ENCODE measurements at regions not wholly inside any gene's neighbourhood (a gene's known extent, or its start where the extent isn't known, plus 50 kb on each side); places are given as distances from the start of the nearest gene placed in this dataset.
"Not testable (repeated sequence)": the region's sequence is repeated elsewhere in the genome, so short reads cannot be mapped to it uniquely, and the experiment has no call there.

- TF ChIP-seq, protein P1, sequence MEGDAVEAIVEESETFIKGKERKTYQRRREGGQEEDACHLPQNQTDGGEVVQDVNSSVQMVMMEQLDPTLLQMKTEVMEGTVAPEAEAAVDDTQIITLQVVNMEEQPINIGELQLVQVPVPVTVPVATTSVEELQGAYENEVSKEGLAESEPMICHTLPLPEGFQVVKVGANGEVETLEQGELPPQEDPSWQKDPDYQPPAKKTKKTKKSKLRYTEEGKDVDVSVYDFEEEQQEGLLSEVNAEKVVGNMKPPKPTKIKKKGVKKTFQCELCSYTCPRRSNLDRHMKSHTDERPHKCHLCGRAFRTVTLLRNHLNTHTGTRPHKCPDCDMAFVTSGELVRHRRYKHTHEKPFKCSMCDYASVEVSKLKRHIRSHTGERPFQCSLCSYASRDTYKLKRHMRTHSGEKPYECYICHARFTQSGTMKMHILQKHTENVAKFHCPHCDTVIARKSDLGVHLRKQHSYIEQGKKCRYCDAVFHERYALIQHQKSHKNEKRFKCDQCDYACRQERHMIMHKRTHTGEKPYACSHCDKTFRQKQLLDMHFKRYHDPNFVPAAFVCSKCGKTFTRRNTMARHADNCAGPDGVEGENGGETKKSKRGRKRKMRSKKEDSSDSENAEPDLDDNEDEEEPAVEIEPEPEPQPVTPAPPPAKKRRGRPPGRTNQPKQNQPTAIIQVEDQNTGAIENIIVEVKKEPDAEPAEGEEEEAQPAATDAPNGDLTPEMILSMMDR (IDR thresholded peaks at IDR 0.05; ENCODE audit: insufficient read depth, low read length, missing control alignments) = no peak
- ChIA-PET CTCF (no interaction called here), POLR2A (no interaction called here)
- H3K4me3 ChIP-seq (ENCODE audit: low read depth, low read length) = no peak overlapping the region
- no peak for DNase-seq (ENCODE audit: low read depth, low spot score)
Measured at GRCh38 chr13:80707000-80707983, 366.4 kb upstream of the SPRY2 start.

- ChIA-PET CTCF (no interaction called here), POLR2A (no interaction called here)
- H3K4me3 ChIP-seq (ENCODE audit: low read depth, low read length) = no peak overlapping the region
- no peak for DNase-seq (ENCODE audit: low read depth, low spot score)
- TF ChIP-seq, protein P1 (IDR thresholded peaks at IDR 0.05; ENCODE audit: insufficient read depth, low read length, missing control alignments) = no peak
Measured at GRCh38 chr13:80706164-80706471, 365.2 kb upstream of the SPRY2 start.

DNA sequence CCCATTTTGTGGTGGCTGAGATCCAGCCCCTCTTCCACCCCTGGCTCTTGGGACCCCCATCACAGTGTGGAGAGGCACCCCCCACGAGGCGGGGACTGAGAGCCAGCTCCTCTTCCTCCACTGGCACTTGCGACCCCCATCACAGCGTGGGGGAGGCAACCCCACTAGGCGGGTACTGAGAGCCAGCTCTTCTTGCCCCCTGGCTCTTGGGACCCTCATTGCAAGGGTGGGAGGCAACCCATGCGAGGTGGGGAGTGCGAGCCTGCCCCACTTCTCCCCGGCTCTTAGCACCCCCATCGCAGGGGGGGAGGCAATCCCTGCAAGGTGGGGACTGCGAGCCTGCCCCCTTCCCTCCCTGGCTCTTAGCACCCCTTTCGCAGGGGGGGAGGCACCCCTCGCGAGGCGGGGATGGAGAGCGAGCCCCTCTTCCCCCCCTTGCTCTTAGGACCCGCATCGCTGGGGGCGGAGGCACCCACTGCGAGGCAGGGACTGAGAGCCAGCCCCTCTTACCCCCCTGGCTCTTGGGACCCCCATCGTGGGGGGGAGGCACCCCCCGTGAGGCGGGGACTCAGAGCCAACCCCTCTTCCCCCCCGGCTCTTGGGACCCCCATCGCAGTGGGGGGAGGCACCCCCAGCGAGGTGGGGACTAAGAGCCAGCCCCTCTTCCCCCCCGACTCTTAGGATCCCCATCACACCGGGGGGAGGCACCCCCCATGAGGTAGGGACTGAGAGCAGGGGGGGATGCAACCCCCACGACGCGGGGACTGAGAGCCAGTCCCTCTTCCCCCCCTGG, 364.6 kb upstream of the SPRY2 start:
- TF ChIP-seq, protein P1 (IDR thresholded peaks at IDR 0.05; ENCODE audit: insufficient read depth, low read length, missing control alignments) = no peak
- no peak for DNase-seq (ENCODE audit: low read depth, low spot score)
- POLR2A ChIA-PET = no interaction called here
- CTCF ChIA-PET = no interaction called here
- no peak overlapping the region for H3K4me3 ChIP-seq (ENCODE audit: low read depth, low read length)

DNA sequence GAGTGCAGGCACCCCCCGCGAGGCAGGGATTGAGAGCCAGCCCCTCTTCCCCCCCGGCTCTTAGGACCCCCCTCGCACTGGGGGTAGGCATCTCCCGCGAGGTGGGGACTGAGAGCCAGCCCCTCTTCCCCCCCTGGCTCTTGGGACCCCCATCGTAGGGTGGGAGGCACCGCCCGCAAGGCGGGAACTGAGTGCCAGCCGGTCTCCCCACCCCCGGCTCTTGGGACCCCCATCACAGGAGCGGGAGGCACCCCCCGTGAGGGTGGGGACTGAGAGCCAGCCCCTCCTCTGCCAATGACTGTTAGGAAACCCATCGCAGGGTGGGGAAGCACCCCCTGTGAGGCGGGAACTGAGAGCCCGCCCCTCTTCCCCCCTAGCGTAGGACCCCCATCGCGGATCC, 363.4 kb upstream of the SPRY2 start:
- no peak overlapping the region for H3K4me3 ChIP-seq (ENCODE audit: low read depth, low read length)
- CTCF ChIA-PET = no interaction called here
- DNase-seq (ENCODE audit: low read depth, low spot score) = no peak

DNA sequence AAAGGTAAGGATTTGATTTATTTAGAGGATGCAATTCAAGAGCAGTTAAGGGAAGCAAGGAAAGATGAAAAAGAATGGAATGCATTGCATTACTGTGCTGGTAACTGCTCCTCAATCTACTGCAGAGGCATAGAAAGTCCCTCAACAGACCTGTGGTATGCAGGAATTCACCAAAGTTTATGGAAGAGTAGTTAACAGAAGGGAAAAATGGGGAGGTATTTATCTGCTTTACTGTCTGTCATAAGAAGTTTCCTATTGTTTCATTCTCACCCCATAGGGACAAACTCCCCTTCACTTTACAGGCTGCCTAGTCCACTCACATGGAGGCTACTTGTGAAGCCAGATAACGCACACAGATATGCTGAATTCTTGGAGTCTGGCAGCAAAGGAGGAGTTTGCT, 354.9 kb upstream of the SPRY2 start:
- no peak for DNase-seq (ENCODE audit: low read depth, low spot score)
- no peak overlapping the region for H3K4me3 ChIP-seq (ENCODE audit: low read depth, low read length)
- TF ChIP-seq, protein P1 (IDR thresholded peaks at IDR 0.05; ENCODE audit: insufficient read depth, low read length, missing control alignments) = no peak
- CTCF ChIA-PET = no interaction called here
- POLR2A ChIA-PET = no interaction called here

More for the DNA sequence above, 363.4 kb upstream of the SPRY2 start:
- TF ChIP-seq, protein P1 (IDR thresholded peaks at IDR 0.05; ENCODE audit: insufficient read depth, low read length, missing control alignments) = no peak
- POLR2A ChIA-PET = no interaction called here

DNA sequence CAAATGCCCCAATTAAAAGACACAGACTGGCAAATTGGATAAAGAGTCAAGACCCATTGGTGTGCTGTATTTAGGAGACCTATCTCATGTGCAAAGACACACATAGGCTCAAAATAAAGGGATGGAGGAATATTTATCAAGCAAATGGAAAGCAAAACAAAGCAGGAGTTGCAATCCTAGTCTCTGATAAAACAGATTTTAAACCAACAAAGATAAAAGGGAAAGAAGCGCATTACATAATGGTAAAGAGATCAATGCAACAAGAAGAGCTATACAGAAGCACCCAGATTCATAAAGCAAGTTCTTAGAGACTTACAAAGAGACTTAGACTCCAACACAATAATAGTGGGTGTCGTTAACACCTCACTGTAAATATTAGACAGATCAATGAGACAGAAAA, 350.9 kb upstream of the SPRY2 start:
- H3K4me3 ChIP-seq (ENCODE audit: low read depth, low read length); CTCF ChIA-PET; DNase-seq (ENCODE audit: low read depth, low spot score); POLR2A ChIA-PET: not testable (repeated sequence)
